B cell (primary cell): ENCODE measurements at regions not wholly inside any gene's neighbourhood (a gene's known extent, or its start where the extent isn't known, plus 50 kb on each side); places are given as distances from the start of the nearest gene placed in this dataset.

ENCODE experiments used
- ATAC-seq: fragments of 200-7000 bp; cut with Tn5 transposase; one replicate; pipeline ENCODE4 v1.10.0; 2021; ENCODE audit warnings: low read depth, mild to moderate bottlenecking, moderate number of reproducible peaks, moderate library complexity
- CTCF ChIA-PET: fragments of 350-600 bp; sonication (Branson Sonifier 250); formaldehyde crosslinking; loops from one replicate; lab custom pipeline; 2021; ENCODE audit warnings: antibody characterized with exemption, inconsistent platforms; lab: Charles Lee
- POLR2A ChIA-PET: fragments of 350-600 bp; sonication (Branson Sonifier 250); formaldehyde crosslinking; loops from one replicate; lab custom pipeline; 2021; ENCODE audit warnings: antibody characterized with exemption; lab: Charles Lee
- DNase-seq: peaks from one replicate; pipeline ENCODE4 v3.0.0; 2013
- H2AFZ ChIP-seq: 2 replicates; pipeline ENCODE4 v1.6.1; 2012; ENCODE audit warnings: mild to moderate bottlenecking, low read depth, low read length; ENCODE audit not compliant: insufficient read depth, poor library complexity, severe bottlenecking
- H3K27ac ChIP-seq, 2 donors: 1 replicate in 1 of 2; 2 replicates in 1 of 2; pipeline ENCODE4 v1.5.1; 2012 to 2013; ENCODE audit warnings: low read length in 2 of 2, mild to moderate bottlenecking in 2 of 2, moderate library complexity in 1 of 2
- H3K27me3 ChIP-seq, 4 experiments: fragments of 200-600 bp in 1 of 4; sonication (generic) in 1 of 4; replicated peaks in 1 of 4; 1 replicate in 2 of 4; 2 replicates in 2 of 4; pipeline versions ENCODE4 v1.6.1 to v1.7.0; 2013 to 2016; ENCODE audit warnings: low read length in 3 of 4, mild to moderate bottlenecking in 2 of 4, mixed read lengths in 1 of 4, moderate library complexity in 1 of 4; ENCODE audit not compliant: insufficient read depth in 4 of 4, control insufficient read depth in 3 of 4; ENCODE audit errors: control extremely low read depth in 1 of 4
- H3K36me3 ChIP-seq, 2 experiments: replicated peaks in 1 of 2; 1 replicate in 1 of 2; 2 replicates in 1 of 2; pipeline versions ENCODE4 v1.6.1 to v1.7.1; 2013; ENCODE audit warnings: low read length in 1 of 2; ENCODE audit not compliant: insufficient read depth in 2 of 2, control insufficient read depth in 1 of 2; ENCODE audit errors: control extremely low read depth in 1 of 2, extremely low read depth in 1 of 2
- H3K4me1 ChIP-seq, 2 donors: fragments of 200-600 bp in 1 of 2; sonication (generic) in 1 of 2; 1 replicate in 1 of 2; 2 replicates in 1 of 2; pipeline versions ENCODE4 v1.5.1 to v1.6.1; 2013 to 2017; ENCODE audit warnings: low read length in 2 of 2; ENCODE audit not compliant: control insufficient read depth in 2 of 2, insufficient read depth in 2 of 2
- H3K4me2 ChIP-seq: replicated peaks from 2 replicates; pipeline ENCODE3; 2012; ENCODE audit warnings: mild to moderate bottlenecking, low read depth, low read length; ENCODE audit not compliant: poor library complexity, severe bottlenecking
- H3K4me3 ChIP-seq, 5 experiments: fragments of 200-600 bp in 1 of 5; sonication (generic) in 1 of 5; 1 replicate in 3 of 5; 2 replicates in 2 of 5; pipeline versions ENCODE4 v1.5.1 to v1.7.0; 2011 to 2016; ENCODE audit warnings: low read length in 4 of 5, mild to moderate bottlenecking in 4 of 5, low read depth in 2 of 5, control low read depth in 1 of 5, moderate library complexity in 1 of 5; ENCODE audit not compliant: insufficient read depth in 1 of 5; ENCODE audit errors: control extremely low read depth in 1 of 5, extremely low read depth in 1 of 5
- H3K79me2 ChIP-seq: fragments of 200-600 bp; sonication (generic); one replicate; pipeline ENCODE4 v1.6.0; 2016; ENCODE audit warnings: low read length; ENCODE audit not compliant: control insufficient read depth, insufficient read depth
- H3K9ac ChIP-seq: fragments of 200-600 bp; sonication (generic); 2 replicates; pipeline ENCODE4 v1.6.1; 2017; ENCODE audit warnings: mild to moderate bottlenecking, low read length, moderate library complexity
- H3K9me3 ChIP-seq, 3 donors: one replicate each; pipeline versions ENCODE4 v1.6.1 to v1.7.1; 2013; ENCODE audit warnings: low read length in 2 of 3; ENCODE audit not compliant: control insufficient read depth in 2 of 3, insufficient read depth in 1 of 3; ENCODE audit errors: control extremely low read depth in 1 of 3
- H4K20me1 ChIP-seq: 2 replicates; pipeline ENCODE4 v1.6.0; 2012; ENCODE audit warnings: mild to moderate bottlenecking, low read length; ENCODE audit not compliant: insufficient read depth, control insufficient read depth, poor library complexity, severe bottlenecking
- H3K27ac Mint-ChIP-seq: one replicate; pipeline ENCODE4 v1.8.0; 2021; ENCODE audit warnings: mixed read lengths
- H3K27me3 Mint-ChIP-seq: one replicate; pipeline ENCODE4 v1.8.0; 2021; ENCODE audit warnings: mixed read lengths
- H3K4me1 Mint-ChIP-seq: one replicate; pipeline ENCODE4 v1.8.0; 2021; ENCODE audit warnings: mixed read lengths
- H3K4me3 Mint-ChIP-seq: one replicate; pipeline ENCODE4 v1.8.0; 2021; ENCODE audit warnings: mixed read lengths
- H3K9me3 Mint-ChIP-seq: one replicate; pipeline ENCODE4 v1.8.0; 2022; ENCODE audit warnings: mixed read lengths; ENCODE audit not compliant: insufficient read depth
- EZH2 ChIP-seq: IDR thresholded peaks from 2 replicates; pipeline ENCODE4 v1.6.1; 2012; ENCODE audit warnings: borderline replicate concordance, low read depth, mild to moderate bottlenecking, moderate library complexity, low read length; ENCODE audit not compliant: insufficient read depth, poor library complexity, severe bottlenecking
- WGBS: methylation state at CpG from one replicate; pipeline ENCODE4 v1.1.5; 2013; ENCODE audit warnings: missing lambda C conversion rate; ENCODE audit not compliant: insufficient coverage; 5-methylcytosine and 5-hydroxymethylcytosine counted together
- intact Hi-C: fragments of 100-400 bp; cut with micrococcal nuclease; formaldehyde crosslinking; loops from one replicate; pipeline ENCODE4 v1.10.0; 2022
- TF ChIP-seq, protein P1 (sequence below): fragments of 200-600 bp; IDR thresholded peaks from one replicate; pipeline ENCODE4 v1.8.0; 2022; ENCODE audit warnings: antibody characterized with exemption, mild to moderate bottlenecking

- Mint-ChIP-seq H3K27me3 (no peaks in the 10 kb centered on the region), H3K4me1 (no peaks in the 10 kb centered on the region), H3K27ac (no peak overlapping the region), H3K9me3 (no peaks in the 10 kb centered on the region), H3K4me3 (no peak overlapping the region)
- Histone ChIP-seq H3K4me2 (no peak overlapping the region), H3K27ac (no peak overlapping the region), H3K9me3 (peaks cover 0 to 5% (median 0%) of the 10 kb centered on the region in 3 donors), H3K4me1 (no peaks in the 10 kb centered on the region), H3K4me3 (no peak overlapping the region), H4K20me1 (no peaks in the 10 kb centered on the region), H3K27me3 (no peaks in the 10 kb centered on the region), H2AFZ (no peak overlapping the region), H3K79me2 (no peaks in the 10 kb centered on the region), H3K9ac (no peak overlapping the region), H3K36me3 (no peaks in the 10 kb centered on the region)
- CTCF ChIA-PET = no interaction called here
- WGBS = 95% methylated on average over 22 of the region's 28 CpGs
- intact Hi-C loops = no loop called here
- TF ChIP-seq, protein P1, sequence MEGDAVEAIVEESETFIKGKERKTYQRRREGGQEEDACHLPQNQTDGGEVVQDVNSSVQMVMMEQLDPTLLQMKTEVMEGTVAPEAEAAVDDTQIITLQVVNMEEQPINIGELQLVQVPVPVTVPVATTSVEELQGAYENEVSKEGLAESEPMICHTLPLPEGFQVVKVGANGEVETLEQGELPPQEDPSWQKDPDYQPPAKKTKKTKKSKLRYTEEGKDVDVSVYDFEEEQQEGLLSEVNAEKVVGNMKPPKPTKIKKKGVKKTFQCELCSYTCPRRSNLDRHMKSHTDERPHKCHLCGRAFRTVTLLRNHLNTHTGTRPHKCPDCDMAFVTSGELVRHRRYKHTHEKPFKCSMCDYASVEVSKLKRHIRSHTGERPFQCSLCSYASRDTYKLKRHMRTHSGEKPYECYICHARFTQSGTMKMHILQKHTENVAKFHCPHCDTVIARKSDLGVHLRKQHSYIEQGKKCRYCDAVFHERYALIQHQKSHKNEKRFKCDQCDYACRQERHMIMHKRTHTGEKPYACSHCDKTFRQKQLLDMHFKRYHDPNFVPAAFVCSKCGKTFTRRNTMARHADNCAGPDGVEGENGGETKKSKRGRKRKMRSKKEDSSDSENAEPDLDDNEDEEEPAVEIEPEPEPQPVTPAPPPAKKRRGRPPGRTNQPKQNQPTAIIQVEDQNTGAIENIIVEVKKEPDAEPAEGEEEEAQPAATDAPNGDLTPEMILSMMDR = no peak
- no peak for TF ChIP-seq EZH2
- ATAC-seq = no peak
- no peak for DNase-seq
- POLR2A ChIA-PET = no interaction called here
Measured at GRCh38 chr16:85213926-85214675, 101.8 kb upstream of the CIBAR2 start.

DNA sequence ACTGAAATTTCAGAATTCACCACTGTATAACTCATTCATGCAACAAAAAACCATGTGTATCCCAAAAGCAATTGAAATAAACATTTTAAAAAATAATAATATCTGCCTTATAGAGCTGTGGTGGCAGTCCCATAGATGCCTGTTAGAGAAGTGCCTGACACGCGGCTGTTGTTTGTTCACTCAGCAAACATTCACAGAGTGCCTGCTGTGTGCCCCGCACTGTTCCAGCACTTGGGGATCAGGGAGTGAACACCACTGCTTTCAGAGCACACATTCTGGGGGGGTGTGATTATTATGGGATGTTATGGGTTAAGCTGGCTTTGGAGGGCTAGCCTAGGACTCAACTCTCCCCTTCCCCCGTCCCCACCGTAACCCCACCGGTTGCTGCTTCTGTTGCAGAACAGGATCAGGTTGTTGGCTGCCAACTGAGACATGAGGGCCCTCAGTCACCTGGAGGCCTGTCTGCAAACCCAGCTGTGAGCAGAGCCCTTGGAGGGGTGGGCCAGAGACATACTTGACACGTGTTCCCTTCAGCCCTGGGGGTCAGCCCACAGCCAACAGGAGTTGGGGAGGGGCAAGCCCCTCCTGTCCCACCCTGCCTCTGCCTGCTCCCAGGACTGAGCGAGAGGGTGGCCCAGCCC is 103.3 kb upstream of the CIBAR2 start:
- no peak for TF ChIP-seq EZH2
- TF ChIP-seq, protein P1 = no peak
- ChIA-PET CTCF (no interaction called here), POLR2A (no interaction called here)
- 85% methylated on average over 7 of the region's 8 CpGs for WGBS
- H3K4me2 ChIP-seq = no peak overlapping the region
- no peaks in the 10 kb centered on the region for H3K9me3 ChIP-seq
- H3K27me3 Mint-ChIP-seq = no peaks in the 10 kb centered on the region
- no peaks in the 10 kb centered on the region for H3K9me3 Mint-ChIP-seq
- no peaks in the 10 kb centered on the region for H3K27me3 ChIP-seq
- H3K27ac ChIP-seq = no peak overlapping the region
- no peaks in the 10 kb centered on the region for H3K36me3 ChIP-seq
- no peaks in the 10 kb centered on the region for H3K4me1 ChIP-seq
- intact Hi-C loops = no loop called here
- DNase-seq = no peak
- H3K79me2 ChIP-seq = no peaks in the 10 kb centered on the region
- no peaks in the 10 kb centered on the region for H3K4me1 Mint-ChIP-seq
- H3K4me3 Mint-ChIP-seq = no peak overlapping the region
- no peaks in the 10 kb centered on the region for H4K20me1 ChIP-seq
- no peak overlapping the region for H3K4me3 ChIP-seq
- no peak overlapping the region for H2AFZ ChIP-seq
- H3K27ac Mint-ChIP-seq = no peak overlapping the region
- no peak overlapping the region for H3K9ac ChIP-seq
- no peak for ATAC-seq
